Medulla oblongata (tissue), 1 donor: ENCODE measurements at regions not wholly inside any gene's neighbourhood (a gene's known extent, or its start where the extent isn't known, plus 50 kb on each side); places are given as distances from the start of the nearest gene placed in this dataset.

Source experiments
- DNase-seq: peaks from one replicate; pipeline ENCODE4 v3.0.0-alpha.2; 2015; ENCODE audit errors: extremely low spot score

DNA sequence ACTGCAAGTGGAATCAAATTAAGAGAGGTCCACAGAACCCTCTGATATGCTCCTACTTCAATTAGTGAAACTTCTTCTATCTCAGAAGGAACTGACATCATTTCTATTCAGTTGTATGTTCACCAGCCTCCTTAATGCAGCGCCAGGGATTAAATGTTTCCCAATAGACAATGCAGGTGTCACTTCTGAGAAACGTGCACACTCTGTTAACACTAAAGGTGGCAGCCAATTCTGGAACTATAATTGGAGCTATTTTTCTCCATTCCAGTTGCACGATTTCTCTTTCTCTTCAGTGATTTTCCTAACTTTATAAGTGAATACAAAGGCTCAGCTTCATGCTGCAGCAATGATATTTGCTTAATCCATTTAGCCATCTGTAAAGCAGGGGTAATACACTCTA, 821.9 kb downstream of the TDRD15 start:
- no peak for DNase-seq

DNA sequence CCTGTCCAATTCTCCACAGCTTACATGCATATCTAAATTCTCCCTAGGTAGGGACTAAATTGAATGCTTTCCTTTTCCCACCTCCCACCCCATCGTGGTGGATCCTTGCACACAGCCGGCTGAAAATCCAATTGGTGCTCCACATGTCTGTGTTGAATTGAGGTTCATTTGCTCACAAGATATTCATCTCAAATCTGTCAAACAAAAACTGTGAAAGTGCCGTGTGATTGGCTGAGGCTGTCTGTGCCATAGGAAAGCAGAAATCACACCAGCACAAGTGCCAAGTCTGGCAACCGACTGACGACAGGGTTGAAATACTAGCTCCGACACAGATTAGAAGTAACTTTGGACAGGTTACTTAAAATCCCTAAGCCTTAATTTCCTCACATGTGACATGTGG, 823.3 kb downstream of the TDRD15 start:
- no peak for DNase-seq

DNA sequence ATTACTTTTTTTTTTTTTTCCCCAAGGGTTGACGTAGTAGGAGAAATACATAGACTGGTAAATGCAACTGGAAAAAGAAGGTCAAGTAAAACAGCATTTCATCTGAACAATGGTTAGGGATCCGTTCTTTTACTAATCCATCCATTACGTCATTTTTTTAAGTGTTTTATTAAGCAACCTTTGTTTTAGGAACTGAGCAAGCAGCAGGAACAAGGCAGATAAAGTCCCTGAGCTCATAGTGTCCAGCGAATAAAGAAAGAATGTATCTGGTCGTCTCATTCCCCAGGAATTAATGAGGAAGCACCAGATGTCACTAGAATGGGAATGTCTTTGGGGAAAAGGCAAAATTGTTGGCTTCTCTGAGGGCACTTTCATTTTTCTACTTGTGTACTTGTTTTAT, 842.4 kb downstream of the TDRD15 start:
- no peak for DNase-seq

DNA sequence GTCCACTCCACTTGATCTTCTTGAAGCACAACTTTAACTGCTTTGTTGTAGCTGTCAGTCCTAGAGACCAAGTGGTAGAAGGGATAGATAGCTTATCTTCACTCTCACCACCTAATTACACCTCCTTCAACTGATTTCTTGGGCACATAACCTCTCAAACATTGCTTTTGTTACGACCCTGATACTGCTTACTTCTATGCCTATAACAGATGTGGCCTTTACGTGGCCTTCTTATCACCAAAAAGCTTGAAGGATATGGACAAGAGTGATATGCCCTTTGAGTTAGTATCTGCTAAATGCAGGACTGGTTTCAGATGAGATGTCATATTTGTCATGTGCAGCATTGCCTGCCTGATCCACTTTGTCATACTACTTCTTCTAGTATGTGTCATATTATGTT, 847.2 kb downstream of the TDRD15 start:
- DNase-seq: no peak

DNA sequence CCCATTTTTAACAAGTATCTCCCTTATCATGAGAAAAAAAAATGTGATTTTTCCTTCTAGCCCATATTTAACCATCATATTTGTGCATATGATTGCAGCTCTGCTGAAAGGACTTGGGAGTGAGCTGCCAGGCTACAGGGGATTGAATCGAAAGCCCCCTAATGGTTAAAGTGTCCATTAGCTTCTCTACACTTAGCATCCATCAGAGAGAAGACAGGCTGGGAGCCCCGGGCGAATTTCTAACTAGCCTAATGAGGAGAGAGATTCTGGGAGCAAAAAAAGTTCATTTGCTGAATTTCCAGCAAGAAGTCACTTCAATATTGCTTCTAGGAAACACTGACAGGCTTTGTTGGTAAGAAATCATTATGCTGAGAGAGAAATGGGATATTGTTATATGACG, 848.8 kb downstream of the TDRD15 start:
- DNase-seq: no peak

DNA sequence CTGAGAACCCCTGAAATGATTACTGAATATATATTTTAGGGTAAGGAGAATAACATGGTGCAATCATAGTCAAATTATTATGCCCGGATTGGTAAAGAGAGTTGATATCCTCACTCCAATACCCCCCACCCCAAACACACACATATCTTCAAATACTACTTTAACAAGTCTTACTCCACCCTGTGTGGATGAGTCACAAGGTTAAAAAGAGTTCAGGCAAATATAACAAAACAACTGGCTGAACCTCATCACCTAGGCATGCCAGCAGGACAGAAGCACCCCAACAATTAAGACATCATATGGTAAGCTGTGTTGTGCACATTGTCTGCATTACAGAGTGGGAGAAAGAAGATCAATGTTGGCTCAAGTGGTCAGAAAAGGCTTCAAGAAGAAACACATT, 857.4 kb downstream of the TDRD15 start:
- DNase-seq: no peak

DNA sequence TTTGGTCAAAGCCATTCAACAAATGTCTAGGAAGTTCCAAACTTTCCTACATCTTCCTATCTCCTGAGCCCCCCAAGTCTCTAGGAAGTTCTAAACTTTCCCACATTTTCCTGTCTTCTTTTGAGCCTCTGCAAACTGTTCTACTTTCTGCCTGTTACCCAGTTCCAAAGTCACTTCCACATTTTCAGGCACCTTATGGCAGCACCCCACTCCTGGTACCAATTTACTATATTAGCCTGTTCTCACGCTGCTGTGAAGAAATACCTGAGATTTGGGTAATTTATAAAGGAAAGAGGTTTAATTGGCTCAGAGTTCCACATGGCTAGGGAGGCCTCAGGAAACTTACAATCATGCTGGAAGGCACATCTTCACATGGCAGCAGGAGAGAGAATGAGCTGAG, 869.2 kb downstream of the TDRD15 start:
- no peak for DNase-seq

DNA sequence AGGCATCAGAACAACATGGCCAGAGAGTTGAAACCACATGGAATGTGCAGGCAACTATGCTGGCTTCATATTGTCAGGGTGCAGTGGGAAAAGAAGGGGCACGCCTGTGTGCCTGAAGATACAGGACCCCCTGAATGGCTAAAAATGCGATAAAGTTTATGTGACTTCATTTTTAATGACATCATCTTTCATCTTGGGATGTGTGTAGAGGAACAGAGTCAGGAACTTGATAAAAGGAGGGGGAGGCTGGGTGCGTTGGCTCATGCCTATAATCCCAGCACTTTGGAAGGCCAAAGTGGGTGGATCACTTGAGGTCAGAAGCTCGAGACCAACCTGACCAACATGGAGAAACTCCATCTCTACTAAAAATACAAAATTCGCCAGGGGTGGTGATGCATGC, 872.6 kb downstream of the TDRD15 start:
- DNase-seq: no peak

DNA sequence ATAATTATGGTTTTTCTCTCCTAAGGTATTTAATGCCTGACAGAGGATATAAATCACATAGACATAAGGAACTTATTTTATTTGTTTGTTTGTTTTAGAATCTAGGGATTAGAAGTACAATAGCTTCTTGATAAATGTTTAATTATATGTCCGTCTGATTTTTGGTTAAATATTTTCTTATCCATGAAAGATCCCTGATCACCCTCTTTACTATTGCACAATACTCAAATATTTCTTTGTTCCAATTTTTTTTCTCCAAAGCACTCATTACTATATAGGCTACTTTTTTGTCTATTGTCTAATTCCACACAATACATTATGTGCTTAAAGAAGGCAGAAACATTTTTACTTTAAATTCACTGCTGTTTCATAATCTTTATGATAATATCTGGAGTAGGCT, 875.8 kb downstream of the TDRD15 start:
- no peak for DNase-seq

DNA sequence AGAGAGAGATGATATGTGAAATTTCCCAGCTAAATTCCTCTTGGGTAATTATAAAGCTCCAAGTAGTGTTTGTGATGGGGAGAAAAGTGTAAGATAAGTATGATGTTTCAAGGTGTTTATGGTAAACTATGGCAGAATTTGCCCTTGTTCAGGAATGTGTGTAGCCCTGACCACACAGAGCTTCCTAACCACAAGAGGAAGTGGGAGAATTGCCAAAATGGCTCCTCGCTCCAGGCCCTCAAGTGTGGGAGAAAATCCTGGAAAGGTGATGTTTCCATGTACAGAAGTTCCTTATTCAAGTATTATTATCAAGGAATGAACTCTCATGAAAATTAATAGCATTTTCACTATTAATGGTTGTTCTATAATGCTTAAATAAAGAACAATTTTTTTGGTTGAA, 878.3 kb downstream of the TDRD15 start:
- DNase-seq: no peak

DNA sequence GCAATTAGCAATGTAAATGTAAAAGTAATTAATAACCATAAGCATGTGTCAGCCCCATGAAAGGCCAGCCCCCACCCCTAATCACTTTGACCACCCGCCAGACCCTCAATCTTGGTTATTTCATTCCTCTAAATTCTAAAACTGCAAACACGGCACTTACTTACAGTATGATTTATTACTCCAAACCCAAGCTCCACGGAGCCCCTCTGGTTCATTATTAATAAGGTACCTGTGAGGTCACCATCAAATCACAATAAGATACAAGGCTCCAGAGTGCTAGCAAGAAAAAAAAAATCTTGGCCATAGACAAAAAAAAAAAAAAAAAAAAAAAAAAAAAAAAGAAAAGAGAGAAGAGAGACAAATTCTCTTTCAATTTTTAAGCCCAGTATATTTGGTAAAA, 879.5 kb downstream of the TDRD15 start:
- no peak for DNase-seq

DNA sequence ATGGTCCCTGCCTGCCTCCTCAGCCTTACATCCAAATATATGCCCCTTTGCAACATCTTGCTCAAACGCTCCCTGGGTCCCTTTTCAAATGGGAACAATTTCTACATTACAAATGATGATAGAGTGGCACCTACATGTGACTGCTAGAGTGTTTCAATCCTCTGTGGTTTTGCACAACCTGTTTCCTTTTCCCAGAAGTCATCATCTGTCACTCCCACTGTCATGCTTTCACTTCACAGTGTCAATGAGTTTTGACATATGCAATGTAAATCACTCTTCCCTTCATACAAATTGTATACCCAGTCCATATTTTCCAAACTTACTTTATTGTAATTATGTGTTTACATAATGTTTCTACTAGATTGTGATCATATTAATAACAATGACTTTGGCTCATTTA, 887.3 kb downstream of the TDRD15 start:
- DNase-seq: no peak

DNA sequence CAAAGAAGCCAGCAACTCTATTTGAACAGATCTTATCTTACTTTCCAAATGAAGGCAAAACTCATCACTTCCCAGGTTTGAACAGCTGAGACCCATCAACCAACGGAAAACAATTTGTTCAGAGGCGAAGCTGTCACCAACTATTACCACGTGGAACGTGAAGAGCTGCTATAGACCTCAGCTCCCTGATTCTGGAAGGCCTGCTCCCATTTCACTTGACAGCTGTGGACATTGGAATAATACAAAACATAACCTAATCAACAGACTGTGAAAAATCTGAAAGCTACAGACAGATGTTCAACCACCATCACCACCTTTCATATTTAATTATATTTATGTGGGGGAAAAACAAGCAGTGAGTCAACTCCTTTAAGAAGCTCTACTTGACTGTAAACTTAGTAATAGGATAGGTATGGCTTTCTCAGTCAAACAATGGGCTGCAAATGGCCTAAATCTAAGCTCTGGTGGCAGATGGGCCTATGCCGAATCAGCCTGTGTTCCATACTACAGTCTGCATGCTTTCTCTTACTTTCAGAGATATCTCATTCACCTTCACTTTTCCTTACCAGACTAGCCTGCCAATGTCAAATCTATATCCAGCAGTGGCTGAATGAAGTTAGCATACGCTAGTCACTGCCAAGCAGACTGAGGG, 896.4 kb downstream of the TDRD15 start:
- DNase-seq: no peak

DNA sequence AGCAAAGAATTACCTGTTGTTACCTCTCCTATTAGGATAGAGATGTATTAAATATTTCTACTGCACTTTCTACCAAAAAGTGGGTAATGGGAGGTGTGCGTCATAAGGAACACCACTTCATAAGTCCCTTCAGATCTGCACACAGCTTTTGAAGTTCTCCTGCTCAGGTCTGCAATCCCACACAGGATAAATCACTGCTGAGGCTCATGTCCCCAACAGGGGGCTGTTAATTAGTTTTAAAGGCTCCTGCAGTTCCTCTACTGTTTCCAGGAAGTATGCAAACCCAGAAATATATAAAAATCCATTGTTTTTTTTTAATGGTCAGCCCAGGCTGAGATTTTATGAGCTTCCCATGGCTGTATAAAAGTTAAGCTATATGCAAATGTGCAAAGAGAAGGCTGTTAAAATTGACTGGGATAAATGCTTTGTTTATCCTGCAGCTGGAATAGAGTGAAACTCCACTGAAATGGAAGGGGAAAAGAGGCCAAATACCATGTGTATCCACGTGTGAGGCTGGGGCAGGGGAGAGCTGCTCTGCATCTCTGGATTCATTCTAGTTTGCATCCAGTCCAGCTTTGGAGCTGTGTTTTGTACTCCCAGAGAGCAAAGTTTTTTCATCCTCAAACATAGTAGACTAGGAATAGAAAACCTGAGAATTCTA, 903.7 kb downstream of the TDRD15 start:
- DNase-seq: no peak

DNA sequence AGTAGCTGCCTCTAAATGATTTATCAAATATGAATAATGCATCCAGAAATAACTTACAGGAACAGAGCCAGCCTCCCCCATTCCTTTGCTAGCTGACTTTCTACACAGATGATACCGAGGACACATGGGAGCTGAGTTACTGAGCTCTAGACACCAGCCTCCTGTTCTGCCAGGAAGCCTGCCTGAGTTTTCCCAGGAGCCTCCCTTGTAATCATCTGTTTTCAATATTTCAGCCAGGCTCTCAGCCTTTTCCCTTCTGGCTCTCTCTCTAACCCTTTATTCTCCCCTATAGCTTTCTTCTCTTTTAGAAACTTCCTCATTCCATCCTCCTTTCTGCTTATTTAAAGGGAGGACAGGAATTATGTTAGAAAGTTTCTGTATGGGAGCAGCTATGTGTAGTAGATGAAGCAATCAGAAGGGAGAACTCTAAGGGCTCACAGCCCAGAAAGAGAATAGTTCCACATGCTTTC, 911.6 kb downstream of the TDRD15 start:
- DNase-seq: no peak

DNA sequence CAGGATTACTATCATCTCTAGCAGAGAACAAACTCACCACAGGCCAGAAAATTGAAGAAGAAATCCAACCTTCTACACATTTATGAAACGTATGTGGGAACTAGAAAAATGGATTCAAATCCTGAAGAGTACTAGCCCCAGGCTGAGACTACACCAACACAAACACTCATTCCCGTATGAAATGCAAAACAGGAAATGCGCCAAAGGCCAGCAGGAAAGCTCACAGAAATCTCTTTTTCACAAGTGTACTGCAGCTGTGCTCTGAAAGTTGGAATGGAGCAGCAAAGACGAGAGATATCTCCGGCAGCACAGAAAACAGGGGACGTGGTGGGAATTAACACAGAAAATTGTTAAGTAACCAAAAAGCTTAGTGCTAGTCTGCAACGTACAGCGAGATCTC, 913.5 kb downstream of the TDRD15 start:
- DNase-seq: peak; percentile 63

DNA sequence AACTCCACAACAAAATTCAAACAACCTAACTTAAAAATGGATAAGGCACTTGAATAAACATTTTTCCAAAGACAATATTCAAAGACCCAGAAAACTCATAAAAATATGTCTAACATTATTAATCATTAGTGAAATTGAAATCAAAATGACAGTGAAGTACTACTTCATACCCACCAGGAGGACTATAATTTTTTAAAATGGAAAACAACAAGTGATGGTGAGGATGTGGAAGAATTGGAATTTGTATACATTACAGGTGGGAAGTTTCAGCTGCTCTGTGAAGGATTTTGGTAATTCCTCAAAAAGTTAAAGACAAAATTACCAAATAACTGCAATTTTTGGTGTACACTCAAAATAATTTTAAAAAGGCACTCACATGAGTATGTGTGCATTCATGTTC, 920.0 kb downstream of the TDRD15 start:
- DNase-seq: no peak

DNA sequence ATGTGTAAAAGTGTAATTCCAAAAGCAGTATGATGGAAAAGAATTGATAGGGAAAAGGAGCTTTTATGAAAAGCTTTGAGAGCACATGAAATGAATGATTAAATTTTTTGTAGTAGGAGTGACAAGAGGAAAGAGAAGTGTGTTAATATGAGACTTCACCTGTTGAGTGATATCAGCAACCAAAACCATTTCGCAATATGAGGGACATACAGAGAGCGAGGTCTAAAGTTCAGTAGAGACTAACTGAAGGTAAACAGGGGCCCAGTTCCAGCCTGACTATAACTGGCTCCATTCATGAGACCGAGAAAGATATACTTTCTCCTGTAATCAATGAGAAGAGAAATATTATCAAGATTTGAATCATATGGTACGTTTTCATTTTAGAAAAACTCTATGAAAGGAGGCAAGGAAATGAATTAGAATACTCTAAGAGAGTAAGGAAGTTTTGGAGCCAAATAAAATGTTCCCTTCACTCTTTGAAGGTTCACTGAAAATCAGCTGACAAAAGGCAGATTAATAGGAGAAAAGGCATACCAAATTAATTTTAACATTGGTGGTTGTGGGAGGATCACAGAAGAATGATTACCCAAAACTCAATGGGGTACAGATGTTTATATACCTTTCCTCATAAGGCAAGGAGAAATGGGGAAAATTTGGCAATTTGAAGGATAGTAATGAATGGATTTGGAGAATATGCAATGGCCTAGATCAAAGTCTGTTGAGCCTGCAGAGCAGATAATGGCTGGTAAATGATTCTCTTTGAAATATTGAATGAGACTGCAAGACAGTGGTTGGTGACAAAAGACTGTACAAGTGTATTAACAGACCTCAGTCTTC, 932.2 kb downstream of the TDRD15 start:
- no peak for DNase-seq

DNA sequence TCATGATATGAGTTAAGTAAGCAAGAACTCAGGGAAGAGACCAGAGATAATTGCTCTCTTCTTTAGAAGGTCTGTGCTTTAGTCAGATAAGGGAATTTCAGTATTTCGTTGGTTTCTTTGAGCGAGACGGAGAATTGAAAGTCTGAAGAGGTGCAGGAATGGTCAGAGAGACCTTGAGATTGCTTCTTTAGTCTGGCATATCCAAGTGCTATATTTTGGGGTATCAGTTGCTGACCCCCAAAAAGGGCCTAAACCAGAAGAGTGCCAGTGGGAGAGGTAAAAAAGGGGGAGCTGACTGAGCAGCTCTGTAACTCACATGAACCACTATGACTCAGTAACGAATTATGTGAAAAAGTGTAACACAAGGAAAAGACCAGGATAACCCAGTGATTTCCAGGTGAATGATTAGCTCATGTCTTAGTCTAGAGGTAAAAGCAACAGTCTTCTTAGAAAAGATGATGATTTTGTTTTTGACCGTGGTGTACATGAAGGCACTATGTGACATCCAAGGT, 932.9 kb downstream of the TDRD15 start:
- DNase-seq: no peak

DNA sequence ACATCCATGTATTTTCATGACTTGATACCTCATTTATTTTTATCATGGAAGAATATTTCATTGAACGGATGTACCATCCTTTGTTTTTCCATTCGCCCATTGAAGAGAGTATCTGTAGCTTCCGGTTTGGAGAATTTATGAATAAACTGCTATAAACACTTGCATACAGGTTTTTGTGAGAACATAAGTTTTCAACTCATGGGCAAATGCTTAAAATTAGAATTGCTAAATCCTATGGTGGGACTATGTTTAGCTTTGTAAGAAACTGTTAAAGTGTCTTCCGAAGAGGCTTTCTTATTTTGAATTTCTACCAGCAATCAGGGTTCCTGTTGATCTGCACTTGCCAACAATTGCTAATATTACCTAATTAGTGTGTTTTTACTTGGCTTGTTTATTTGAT, 938.9 kb downstream of the TDRD15 start:
- no peak for DNase-seq

DNA sequence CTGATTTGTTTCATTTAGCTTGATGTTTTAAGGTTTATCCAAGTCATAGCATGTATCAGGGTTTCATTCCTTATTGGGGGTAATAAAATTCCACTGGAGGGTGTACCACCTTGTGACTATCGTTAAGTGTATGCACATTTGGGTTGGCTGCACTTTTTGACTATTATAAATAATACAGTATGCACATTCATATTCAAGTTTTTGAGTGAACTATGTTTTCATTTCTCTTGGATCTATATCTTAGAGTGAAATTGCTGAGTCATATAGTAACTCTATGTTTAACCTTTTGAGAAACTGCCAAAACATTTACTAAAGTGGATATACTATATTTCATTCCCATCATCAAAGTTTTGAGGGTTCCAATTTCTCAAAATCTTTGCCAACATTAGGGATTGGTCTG, 952.7 kb downstream of the TDRD15 start:
- no peak for DNase-seq

DNA sequence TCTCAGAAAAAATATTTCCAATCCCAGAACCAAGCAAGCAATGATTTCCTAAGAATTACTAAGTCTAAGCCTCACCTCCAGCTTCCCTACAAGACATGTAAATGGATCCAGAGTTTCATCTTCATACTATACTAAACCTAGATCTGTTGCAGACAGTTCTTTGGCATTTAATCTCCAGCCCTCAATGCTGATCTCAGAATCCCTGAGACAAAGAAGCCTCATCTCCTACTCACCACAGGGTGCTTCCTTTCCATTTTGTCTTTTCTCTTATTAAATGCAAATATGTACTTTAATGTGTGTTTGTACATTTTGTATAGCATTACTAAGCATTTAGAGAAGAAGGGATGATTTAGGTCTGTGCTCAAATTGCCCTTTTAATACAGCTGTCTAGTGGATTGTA, 954.9 kb downstream of the TDRD15 start:
- DNase-seq: no peak

DNA sequence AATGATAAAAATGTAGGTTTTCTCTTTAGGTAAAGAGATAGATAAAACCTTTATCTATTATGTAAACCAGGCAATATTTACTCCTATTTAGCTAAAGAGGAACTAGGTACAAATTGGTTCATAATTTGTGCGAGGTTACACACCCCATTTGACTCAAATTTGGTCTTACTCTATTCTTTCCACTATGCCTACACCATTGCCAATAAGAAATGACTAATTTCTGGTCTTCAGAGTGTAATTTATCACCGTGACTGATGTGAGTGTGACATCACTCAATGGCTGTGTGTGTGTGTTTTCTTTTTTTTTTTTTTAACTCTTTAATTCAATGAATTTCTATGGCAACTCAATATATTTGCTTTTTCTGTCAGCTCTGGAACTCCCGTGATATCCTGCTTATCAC, 955.8 kb downstream of the TDRD15 start:
- DNase-seq: no peak
